ENCODE measurements at regions not wholly inside any gene's neighbourhood (a gene's known extent, or its start where the extent isn't known, plus 50 kb on each side); places are given as distances from the start of the nearest gene placed in this dataset.

DNA sequence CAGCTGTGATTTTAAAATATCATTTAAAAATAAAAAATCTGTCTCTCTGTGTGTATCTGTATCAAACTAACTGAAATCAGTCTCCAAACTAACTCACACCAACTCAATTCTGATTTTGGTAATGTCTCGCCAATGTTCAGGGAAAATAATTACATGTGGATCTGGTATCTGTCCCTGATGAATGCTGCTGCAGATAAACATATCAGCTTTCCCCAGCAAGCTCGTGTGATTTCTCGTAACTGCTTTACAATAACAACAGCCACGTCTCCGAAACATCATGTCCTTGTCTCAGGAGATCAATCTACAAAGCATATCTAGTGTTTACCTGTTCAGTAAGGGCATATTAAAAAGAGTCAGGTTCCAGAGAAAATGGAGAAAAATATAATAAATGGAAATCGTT is 129.0 kb downstream of the IRS2 start:
- TF ChIP-seq, protein P1, sequence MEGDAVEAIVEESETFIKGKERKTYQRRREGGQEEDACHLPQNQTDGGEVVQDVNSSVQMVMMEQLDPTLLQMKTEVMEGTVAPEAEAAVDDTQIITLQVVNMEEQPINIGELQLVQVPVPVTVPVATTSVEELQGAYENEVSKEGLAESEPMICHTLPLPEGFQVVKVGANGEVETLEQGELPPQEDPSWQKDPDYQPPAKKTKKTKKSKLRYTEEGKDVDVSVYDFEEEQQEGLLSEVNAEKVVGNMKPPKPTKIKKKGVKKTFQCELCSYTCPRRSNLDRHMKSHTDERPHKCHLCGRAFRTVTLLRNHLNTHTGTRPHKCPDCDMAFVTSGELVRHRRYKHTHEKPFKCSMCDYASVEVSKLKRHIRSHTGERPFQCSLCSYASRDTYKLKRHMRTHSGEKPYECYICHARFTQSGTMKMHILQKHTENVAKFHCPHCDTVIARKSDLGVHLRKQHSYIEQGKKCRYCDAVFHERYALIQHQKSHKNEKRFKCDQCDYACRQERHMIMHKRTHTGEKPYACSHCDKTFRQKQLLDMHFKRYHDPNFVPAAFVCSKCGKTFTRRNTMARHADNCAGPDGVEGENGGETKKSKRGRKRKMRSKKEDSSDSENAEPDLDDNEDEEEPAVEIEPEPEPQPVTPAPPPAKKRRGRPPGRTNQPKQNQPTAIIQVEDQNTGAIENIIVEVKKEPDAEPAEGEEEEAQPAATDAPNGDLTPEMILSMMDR (conservative IDR thresholded peaks at IDR 0.05; ENCODE audit: low read depth, low read length): no peak
- TF ChIP-seq POLR2A (IDR thresholded peaks at IDR 0.05; ENCODE audit: low read depth, low read length) (no peak), RCOR1 (IDR thresholded peaks at IDR 0.05; ENCODE audit: insufficient replicate concordance, low read length) (no peak), MXI1 (IDR thresholded peaks at IDR 0.05; ENCODE audit: borderline replicate concordance, low read depth, low read length) (no peak), FOS (IDR thresholded peaks at IDR 0.05; ENCODE audit: low read depth, low read length) (no peak), CHD1 (IDR thresholded peaks at IDR 0.05; ENCODE audit: low read depth, low read length) (no peak), SMC3 (IDR thresholded peaks at IDR 0.05; ENCODE audit: low read depth, low read length) (no peak)
- TF ChIP-seq, protein P2, sequence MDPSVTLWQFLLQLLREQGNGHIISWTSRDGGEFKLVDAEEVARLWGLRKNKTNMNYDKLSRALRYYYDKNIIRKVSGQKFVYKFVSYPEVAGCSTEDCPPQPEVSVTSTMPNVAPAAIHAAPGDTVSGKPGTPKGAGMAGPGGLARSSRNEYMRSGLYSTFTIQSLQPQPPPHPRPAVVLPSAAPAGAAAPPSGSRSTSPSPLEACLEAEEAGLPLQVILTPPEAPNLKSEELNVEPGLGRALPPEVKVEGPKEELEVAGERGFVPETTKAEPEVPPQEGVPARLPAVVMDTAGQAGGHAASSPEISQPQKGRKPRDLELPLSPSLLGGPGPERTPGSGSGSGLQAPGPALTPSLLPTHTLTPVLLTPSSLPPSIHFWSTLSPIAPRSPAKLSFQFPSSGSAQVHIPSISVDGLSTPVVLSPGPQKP (IDR thresholded peaks at IDR 0.05; ENCODE audit: borderline replicate concordance, low read depth, low read length): no peak

Measured in IMR-90 (cell line).